B cell (primary cell): ENCODE measurements at regions not wholly inside any gene's neighbourhood (a gene's known extent, or its start where the extent isn't known, plus 50 kb on each side); places are given as distances from the start of the nearest gene placed in this dataset.

Experiments
- ATAC-seq: fragments of 200-7000 bp; cut with Tn5 transposase; one replicate; pipeline ENCODE4 v1.10.0; 2021; ENCODE audit warnings: low read depth, mild to moderate bottlenecking, moderate number of reproducible peaks, moderate library complexity
- CTCF ChIA-PET: fragments of 350-600 bp; sonication (Branson Sonifier 250); formaldehyde crosslinking; loops from one replicate; lab custom pipeline; 2021; ENCODE audit warnings: antibody characterized with exemption, inconsistent platforms; lab: Charles Lee
- POLR2A ChIA-PET: fragments of 350-600 bp; sonication (Branson Sonifier 250); formaldehyde crosslinking; loops from one replicate; lab custom pipeline; 2021; ENCODE audit warnings: antibody characterized with exemption; lab: Charles Lee
- DNase-seq: peaks from one replicate; pipeline ENCODE4 v3.0.0; 2013
- H2AFZ ChIP-seq: 2 replicates; pipeline ENCODE4 v1.6.1; 2012; ENCODE audit warnings: mild to moderate bottlenecking, low read depth, low read length; ENCODE audit not compliant: insufficient read depth, poor library complexity, severe bottlenecking
- H3K27ac ChIP-seq, 2 donors: 1 replicate in 1 of 2; 2 replicates in 1 of 2; pipeline ENCODE4 v1.5.1; 2012 to 2013; ENCODE audit warnings: low read length in 2 of 2, mild to moderate bottlenecking in 2 of 2, moderate library complexity in 1 of 2
- H3K27me3 ChIP-seq, 4 experiments: fragments of 200-600 bp in 1 of 4; sonication (generic) in 1 of 4; replicated peaks in 1 of 4; 1 replicate in 2 of 4; 2 replicates in 2 of 4; pipeline versions ENCODE4 v1.6.1 to v1.7.0; 2013 to 2016; ENCODE audit warnings: low read length in 3 of 4, mild to moderate bottlenecking in 2 of 4, mixed read lengths in 1 of 4, moderate library complexity in 1 of 4; ENCODE audit not compliant: insufficient read depth in 4 of 4, control insufficient read depth in 3 of 4; ENCODE audit errors: control extremely low read depth in 1 of 4
- H3K36me3 ChIP-seq, 2 experiments: replicated peaks in 1 of 2; 1 replicate in 1 of 2; 2 replicates in 1 of 2; pipeline versions ENCODE4 v1.6.1 to v1.7.1; 2013; ENCODE audit warnings: low read length in 1 of 2; ENCODE audit not compliant: insufficient read depth in 2 of 2, control insufficient read depth in 1 of 2; ENCODE audit errors: control extremely low read depth in 1 of 2, extremely low read depth in 1 of 2
- H3K4me1 ChIP-seq, 2 donors: fragments of 200-600 bp in 1 of 2; sonication (generic) in 1 of 2; 1 replicate in 1 of 2; 2 replicates in 1 of 2; pipeline versions ENCODE4 v1.5.1 to v1.6.1; 2013 to 2017; ENCODE audit warnings: low read length in 2 of 2; ENCODE audit not compliant: control insufficient read depth in 2 of 2, insufficient read depth in 2 of 2
- H3K4me2 ChIP-seq: replicated peaks from 2 replicates; pipeline ENCODE3; 2012; ENCODE audit warnings: mild to moderate bottlenecking, low read depth, low read length; ENCODE audit not compliant: poor library complexity, severe bottlenecking
- H3K4me3 ChIP-seq, 5 experiments: fragments of 200-600 bp in 1 of 5; sonication (generic) in 1 of 5; 1 replicate in 3 of 5; 2 replicates in 2 of 5; pipeline versions ENCODE4 v1.5.1 to v1.7.0; 2011 to 2016; ENCODE audit warnings: low read length in 4 of 5, mild to moderate bottlenecking in 4 of 5, low read depth in 2 of 5, control low read depth in 1 of 5, moderate library complexity in 1 of 5; ENCODE audit not compliant: insufficient read depth in 1 of 5; ENCODE audit errors: control extremely low read depth in 1 of 5, extremely low read depth in 1 of 5
- H3K79me2 ChIP-seq: fragments of 200-600 bp; sonication (generic); one replicate; pipeline ENCODE4 v1.6.0; 2016; ENCODE audit warnings: low read length; ENCODE audit not compliant: control insufficient read depth, insufficient read depth
- H3K9ac ChIP-seq: fragments of 200-600 bp; sonication (generic); 2 replicates; pipeline ENCODE4 v1.6.1; 2017; ENCODE audit warnings: mild to moderate bottlenecking, low read length, moderate library complexity
- H3K9me3 ChIP-seq, 3 donors: one replicate each; pipeline versions ENCODE4 v1.6.1 to v1.7.1; 2013; ENCODE audit warnings: low read length in 2 of 3; ENCODE audit not compliant: control insufficient read depth in 2 of 3, insufficient read depth in 1 of 3; ENCODE audit errors: control extremely low read depth in 1 of 3
- H4K20me1 ChIP-seq: 2 replicates; pipeline ENCODE4 v1.6.0; 2012; ENCODE audit warnings: mild to moderate bottlenecking, low read length; ENCODE audit not compliant: insufficient read depth, control insufficient read depth, poor library complexity, severe bottlenecking
- H3K27ac Mint-ChIP-seq: one replicate; pipeline ENCODE4 v1.8.0; 2021; ENCODE audit warnings: mixed read lengths
- H3K27me3 Mint-ChIP-seq: one replicate; pipeline ENCODE4 v1.8.0; 2021; ENCODE audit warnings: mixed read lengths
- H3K4me1 Mint-ChIP-seq: one replicate; pipeline ENCODE4 v1.8.0; 2021; ENCODE audit warnings: mixed read lengths
- H3K4me3 Mint-ChIP-seq: one replicate; pipeline ENCODE4 v1.8.0; 2021; ENCODE audit warnings: mixed read lengths
- H3K9me3 Mint-ChIP-seq: one replicate; pipeline ENCODE4 v1.8.0; 2022; ENCODE audit warnings: mixed read lengths; ENCODE audit not compliant: insufficient read depth
- EZH2 ChIP-seq: IDR thresholded peaks from 2 replicates; pipeline ENCODE4 v1.6.1; 2012; ENCODE audit warnings: borderline replicate concordance, low read depth, mild to moderate bottlenecking, moderate library complexity, low read length; ENCODE audit not compliant: insufficient read depth, poor library complexity, severe bottlenecking
- WGBS: methylation state at CpG from one replicate; pipeline ENCODE4 v1.1.5; 2013; ENCODE audit warnings: missing lambda C conversion rate; ENCODE audit not compliant: insufficient coverage; 5-methylcytosine and 5-hydroxymethylcytosine counted together
- intact Hi-C: fragments of 100-400 bp; cut with micrococcal nuclease; formaldehyde crosslinking; loops from one replicate; pipeline ENCODE4 v1.10.0; 2022
- TF ChIP-seq, protein P1 (sequence below): fragments of 200-600 bp; IDR thresholded peaks from one replicate; pipeline ENCODE4 v1.8.0; 2022; ENCODE audit warnings: antibody characterized with exemption, mild to moderate bottlenecking

DNA sequence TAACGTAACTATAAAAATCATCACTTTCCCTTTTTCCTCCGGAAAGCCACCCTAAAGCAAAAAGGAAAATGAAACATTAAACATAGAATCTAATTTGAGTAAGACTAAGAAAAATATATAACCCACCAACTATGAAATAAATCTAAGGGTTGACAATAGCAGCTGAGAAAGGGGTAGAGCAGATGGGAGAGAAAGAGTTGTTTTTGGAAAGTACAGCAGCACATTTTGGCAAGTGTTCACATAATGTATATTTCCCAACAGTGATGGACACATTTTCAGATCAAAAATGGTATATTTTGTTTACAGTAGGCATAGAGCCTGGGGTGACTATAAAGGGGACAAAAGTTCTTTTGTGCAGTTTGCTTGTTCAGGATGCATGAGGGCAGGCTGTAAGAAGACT, 1287.4 kb upstream of the B3GALT2 start:
- ChIA-PET CTCF (no interaction called here), POLR2A (no interaction called here)
- no peaks in the 10 kb centered on the region for H4K20me1 ChIP-seq
- H3K9ac ChIP-seq = no peak overlapping the region
- Mint-ChIP-seq H3K4me1 (no peaks in the 10 kb centered on the region), H3K27me3 (no peaks in the 10 kb centered on the region), H3K27ac (no peak overlapping the region), H3K4me3 (no peak overlapping the region), H3K9me3 (no peaks in the 10 kb centered on the region)
- WGBS = no CpG with 5 or more reads among the region's 2 CpGs
- no peaks in the 10 kb centered on the region for H3K4me1 ChIP-seq
- no peak overlapping the region for H3K4me3 ChIP-seq
- H3K4me2 ChIP-seq = no peak overlapping the region
- ATAC-seq (no peak), DNase-seq (no peak)
- no peak overlapping the region for H3K27ac ChIP-seq
- no peaks in the 10 kb centered on the region for H3K79me2 ChIP-seq
- H2AFZ ChIP-seq = no peak overlapping the region
- TF ChIP-seq, protein P1, sequence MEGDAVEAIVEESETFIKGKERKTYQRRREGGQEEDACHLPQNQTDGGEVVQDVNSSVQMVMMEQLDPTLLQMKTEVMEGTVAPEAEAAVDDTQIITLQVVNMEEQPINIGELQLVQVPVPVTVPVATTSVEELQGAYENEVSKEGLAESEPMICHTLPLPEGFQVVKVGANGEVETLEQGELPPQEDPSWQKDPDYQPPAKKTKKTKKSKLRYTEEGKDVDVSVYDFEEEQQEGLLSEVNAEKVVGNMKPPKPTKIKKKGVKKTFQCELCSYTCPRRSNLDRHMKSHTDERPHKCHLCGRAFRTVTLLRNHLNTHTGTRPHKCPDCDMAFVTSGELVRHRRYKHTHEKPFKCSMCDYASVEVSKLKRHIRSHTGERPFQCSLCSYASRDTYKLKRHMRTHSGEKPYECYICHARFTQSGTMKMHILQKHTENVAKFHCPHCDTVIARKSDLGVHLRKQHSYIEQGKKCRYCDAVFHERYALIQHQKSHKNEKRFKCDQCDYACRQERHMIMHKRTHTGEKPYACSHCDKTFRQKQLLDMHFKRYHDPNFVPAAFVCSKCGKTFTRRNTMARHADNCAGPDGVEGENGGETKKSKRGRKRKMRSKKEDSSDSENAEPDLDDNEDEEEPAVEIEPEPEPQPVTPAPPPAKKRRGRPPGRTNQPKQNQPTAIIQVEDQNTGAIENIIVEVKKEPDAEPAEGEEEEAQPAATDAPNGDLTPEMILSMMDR = no peak
- TF ChIP-seq EZH2 = no peak
- no peaks in the 10 kb centered on the region for H3K27me3 ChIP-seq
- peaks cover 0 to 2% (median 0%) of the 10 kb centered on the region in 3 donors for H3K9me3 ChIP-seq
- intact Hi-C loops = no loop called here
- H3K36me3 ChIP-seq = no peaks in the 10 kb centered on the region

DNA sequence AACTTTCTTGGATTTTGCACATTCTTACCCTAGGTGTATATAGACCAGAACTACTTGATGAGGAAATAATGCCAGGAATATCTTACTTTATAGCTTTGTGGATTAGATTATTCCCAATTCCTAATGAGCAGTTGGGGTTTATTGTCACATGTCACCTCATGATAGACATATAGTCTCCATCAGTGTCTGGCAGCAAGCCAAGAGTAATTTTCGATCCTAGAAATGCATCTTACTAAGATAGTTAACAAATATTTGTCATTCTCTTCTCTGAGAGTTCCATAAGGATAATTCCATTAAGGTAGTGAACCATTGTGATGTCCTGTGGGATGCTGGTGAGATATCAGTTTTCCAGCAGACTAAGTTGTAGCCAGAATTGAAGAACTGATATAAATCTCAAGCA, 1282.9 kb upstream of the B3GALT2 start:
- Histone ChIP-seq H3K4me3 (no peak overlapping the region), H3K9me3 (peaks cover 0 to 2% (median 0%) of the 10 kb centered on the region in 3 donors), H3K4me1 (no peaks in the 10 kb centered on the region), H3K27ac (no peak overlapping the region), H3K9ac (no peak overlapping the region), H3K79me2 (no peaks in the 10 kb centered on the region), H4K20me1 (no peaks in the 10 kb centered on the region), H3K36me3 (no peaks in the 10 kb centered on the region), H3K4me2 (no peak overlapping the region), H3K27me3 (no peaks in the 10 kb centered on the region), H2AFZ (no peak overlapping the region)
- Mint-ChIP-seq H3K27ac (no peak overlapping the region), H3K27me3 (no peaks in the 10 kb centered on the region), H3K4me3 (no peak overlapping the region), H3K9me3 (no peaks in the 10 kb centered on the region), H3K4me1 (no peaks in the 10 kb centered on the region)
- POLR2A ChIA-PET = no interaction called here
- ATAC-seq (no peak), DNase-seq (no peak)
- CTCF ChIA-PET = no interaction called here
- WGBS = no CpG with 5 or more reads among the region's 1 CpG
- intact Hi-C loops = no loop called here
- no peak for TF ChIP-seq EZH2
- TF ChIP-seq, protein P1 = no peak
